Heart right ventricle (tissue), 16 donors: ENCODE measurements at regions not wholly inside any gene's neighbourhood (a gene's known extent, or its start where the extent isn't known, plus 50 kb on each side); places are given as distances from the start of the nearest gene placed in this dataset.
A peak's percentile ranks its signal among the peaks of the same experiment; 100 is the strongest.

ENCODE experiments used
- ATAC-seq, 8 donors: fragments of 200-7000 bp; cut with Tn5 transposase; one replicate each; pipeline ENCODE4 v1.9.1; 2020; ENCODE audit warnings: mild to moderate bottlenecking in 8 of 8, moderate library complexity in 8 of 8, moderate number of reproducible peaks in 1 of 8
- DNase-seq, 2 donors: peaks; one replicate each; pipeline ENCODE4 v3.0.0-alpha.2; 2020
- H3K27ac ChIP-seq, 10 donors: fragments of 200-600 bp; sonication (generic) in 2 of 10; one replicate each; pipeline versions ENCODE4 v1.5.0 to v1.8.0; 2020 to 2022; ENCODE audit warnings: mild to moderate bottlenecking in 3 of 10
- H3K27me3 ChIP-seq, 7 donors: fragments of 200-600 bp; one replicate each; pipeline ENCODE4 v1.8.0; 2021 to 2022; ENCODE audit warnings: mild to moderate bottlenecking in 2 of 7
- H3K36me3 ChIP-seq, 9 donors: fragments of 200-600 bp; sonication (generic) in 1 of 9; one replicate each; pipeline versions ENCODE4 v1.5.0 to v1.8.0; 2020 to 2022; ENCODE audit warnings: mild to moderate bottlenecking in 2 of 9
- H3K4me1 ChIP-seq, 9 donors: fragments of 200-600 bp; sonication (generic) in 1 of 9; one replicate each; pipeline versions ENCODE4 v1.5.0 to v1.8.0; 2020 to 2022; ENCODE audit warnings: mild to moderate bottlenecking in 4 of 9
- H3K4me3 ChIP-seq, 10 donors: fragments of 200-600 bp; sonication (generic) in 2 of 10; one replicate each; pipeline versions ENCODE4 v1.5.0 to v1.8.0; 2020 to 2022; ENCODE audit warnings: mild to moderate bottlenecking in 7 of 10, moderate library complexity in 2 of 10
- H3K9me3 ChIP-seq, 11 donors: fragments of 200-600 bp in 10 of 11; sonication (generic) in 2 of 11; one replicate each; pipeline versions ENCODE4 v1.5.0 to v1.8.0; 2013 to 2022; ENCODE audit warnings: mild to moderate bottlenecking in 2 of 11, control low read depth in 1 of 11, moderate library complexity in 1 of 11
- WGBS, 2 donors: extraction: QIAGEN DNeasy Blood & Tissue Kit; methylation state at CpG; one replicate each; pipeline ENCODE4 v1.1.7; 2013; ENCODE audit warnings: inconsistent platforms in 1 of 2; 5-methylcytosine and 5-hydroxymethylcytosine counted together
- intact Hi-C, 10 donors: fragments of 100-400 bp; cut with DNase I; formaldehyde crosslinking; loops; one replicate each; pipeline versions ENCODE4 v1.11.1 to v1.14.2; 2022
- TF ChIP-seq, protein P1 (sequence below), 9 donors: fragments of 200-600 bp; sonication (generic) in 2 of 9; IDR thresholded peaks; one replicate each; pipeline versions ENCODE4 v1.5.0 to v1.8.0; 2021 to 2022; ENCODE audit warnings: antibody characterized with exemption in 9 of 9, mild to moderate bottlenecking in 5 of 9, moderate library complexity in 1 of 9
- donor health status: Arrhythmogenic right ventricular cardiomyopathy.
- donor health status: ischemic (EF 13 %, LVEDD 7.1; RV severe dilation, severe dysfunction).
- donor health status: healthy with polysubstance abuse.
- donor health status: DM: no; HTN: yes; CAD: no.
- donor health status: DM: no; HTN: no; CAD: no.
- donor health status: ischemic (EF 25% LVEDD 6.9; RV normal size, moderate dysfunction).
- donor health status: ischemic (EF 25% LVEDD 5.7; RV mildly dilated, moderate dysfunction).
- donor health status: healthy.
- donor health status: DM: yes; HTN: yes; CAD: no.
- donor health status: Ischemic cardiomyopathy.
- donor health status: ischemic (EF 35%, LVEDD 5.7; RV mildly dilated, moderate dysfunction).
- donor health status: nonischemic (EF 11% LVEDD 7.7; RV severe dilation, severe dysfunction).
- donor health status: DM: yes; HTN: yes; CAD: no.
- donor health status: PGD.
- donor health status: ischemic (EF 29% LVEDD 5.4; RV normal size, mild dysfunction).
- donor health status: nonischemic (EF 23%, LVEDD 6.1; RV moderate dilation, normal function).

DNA sequence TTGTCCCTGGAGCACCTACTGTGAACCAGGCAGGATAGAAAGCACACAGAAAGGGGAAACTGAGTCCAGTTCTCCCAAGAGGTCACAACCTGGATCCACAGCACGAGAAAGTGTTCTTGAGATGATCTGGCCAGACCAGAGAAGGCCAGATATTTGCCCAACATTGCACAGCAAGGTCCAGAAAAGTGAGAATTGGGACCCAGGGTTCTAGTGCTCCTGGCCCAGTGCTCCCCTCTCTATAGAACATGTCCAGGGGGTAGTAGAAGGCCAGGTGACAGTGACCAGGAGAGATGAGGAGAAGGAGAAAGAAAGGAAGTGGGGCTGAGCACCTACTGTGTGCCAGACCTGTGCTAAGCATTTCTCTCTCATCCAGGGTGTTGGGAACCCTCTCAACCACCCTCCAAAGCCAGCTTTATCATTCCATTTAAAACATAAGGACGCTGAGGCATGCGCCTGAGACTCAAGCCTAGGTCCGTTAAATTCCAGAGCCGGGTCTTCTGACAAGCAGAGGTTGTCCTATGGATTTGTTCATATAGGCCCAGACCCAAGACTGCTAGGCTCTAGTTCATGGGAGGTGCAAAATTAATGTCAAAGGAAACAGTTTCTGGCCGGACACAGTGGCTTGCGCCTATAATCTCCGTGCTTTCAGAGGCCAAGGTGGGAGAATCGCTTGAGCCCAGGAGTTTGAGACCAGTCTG is 128.7 kb downstream of the MN1 start:
- WGBS, 2 donors = 94% methylated on average over 9 of the region's 9 CpGs
- DNase-seq (no peak), ATAC-seq (no peak)
- Histone ChIP-seq H3K27me3 (no peaks in the 10 kb centered on the region), H3K4me1 (peaks cover 21 to 46% (median 36%) of the 10 kb centered on the region in 9 donors), H3K9me3 (peaks cover 0 to 9% (median 0%) of the 10 kb centered on the region in 11 donors), H3K4me3 (no peak overlapping the region), H3K27ac (peak overlapping the region in 2 of 10 donors; percentile 24 to 71), H3K36me3 (no peaks in the 10 kb centered on the region)
- intact Hi-C loops = loop anchor here in 2 of 10 donors (5.0 kb wide), 1 partner anchor 44 kb away; no protein-coding TSS in a partner anchor
- TF ChIP-seq, protein P1, sequence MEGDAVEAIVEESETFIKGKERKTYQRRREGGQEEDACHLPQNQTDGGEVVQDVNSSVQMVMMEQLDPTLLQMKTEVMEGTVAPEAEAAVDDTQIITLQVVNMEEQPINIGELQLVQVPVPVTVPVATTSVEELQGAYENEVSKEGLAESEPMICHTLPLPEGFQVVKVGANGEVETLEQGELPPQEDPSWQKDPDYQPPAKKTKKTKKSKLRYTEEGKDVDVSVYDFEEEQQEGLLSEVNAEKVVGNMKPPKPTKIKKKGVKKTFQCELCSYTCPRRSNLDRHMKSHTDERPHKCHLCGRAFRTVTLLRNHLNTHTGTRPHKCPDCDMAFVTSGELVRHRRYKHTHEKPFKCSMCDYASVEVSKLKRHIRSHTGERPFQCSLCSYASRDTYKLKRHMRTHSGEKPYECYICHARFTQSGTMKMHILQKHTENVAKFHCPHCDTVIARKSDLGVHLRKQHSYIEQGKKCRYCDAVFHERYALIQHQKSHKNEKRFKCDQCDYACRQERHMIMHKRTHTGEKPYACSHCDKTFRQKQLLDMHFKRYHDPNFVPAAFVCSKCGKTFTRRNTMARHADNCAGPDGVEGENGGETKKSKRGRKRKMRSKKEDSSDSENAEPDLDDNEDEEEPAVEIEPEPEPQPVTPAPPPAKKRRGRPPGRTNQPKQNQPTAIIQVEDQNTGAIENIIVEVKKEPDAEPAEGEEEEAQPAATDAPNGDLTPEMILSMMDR (IDR thresholded peaks at IDR 0.05) = no peak

DNA sequence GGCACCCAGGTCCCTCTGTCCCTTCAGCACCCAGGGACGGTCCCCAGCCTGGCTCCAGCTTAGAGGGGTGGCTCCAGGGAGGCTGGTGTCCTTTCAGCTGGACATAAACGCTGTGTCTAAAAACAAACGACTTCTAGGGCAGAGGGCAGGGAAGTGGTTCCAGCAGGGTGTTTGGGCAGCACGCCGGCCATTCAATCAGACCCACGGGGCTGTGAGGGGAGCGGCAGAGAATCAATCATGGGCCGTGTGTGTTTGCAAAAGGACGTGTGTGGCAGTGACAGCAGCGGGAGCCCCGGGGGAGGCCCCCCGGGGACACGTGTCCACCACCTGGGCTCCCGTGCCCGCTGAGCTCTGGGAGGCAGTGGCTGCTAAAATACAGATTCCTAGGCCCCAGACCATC is 127.7 kb downstream of the MN1 start:
- Histone ChIP-seq H3K27ac (peak overlapping the region in 7 of 10 donors; percentile 18 to 71 (median 28)), H3K9me3 (peaks cover 0 to 9% (median 0%) of the 10 kb centered on the region in 11 donors), H3K27me3 (no peaks in the 10 kb centered on the region), H3K4me1 (peaks cover 21 to 40% (median 35%) of the 10 kb centered on the region in 9 donors), H3K36me3 (no peaks in the 10 kb centered on the region), H3K4me3 (no peak overlapping the region)
- ATAC-seq = no peak
- intact Hi-C loops = loop anchor here in 2 of 10 donors (5.0 kb wide), 1 partner anchor 43 kb away; no protein-coding TSS in a partner anchor
- TF ChIP-seq, protein P1 (IDR thresholded peaks at IDR 0.05) = no peak
- WGBS, 2 donors = 43 to 52% methylated on average over 15 of the region's 15 CpGs
- no peak for DNase-seq

GRCh38 chr22:27674261-27674923 is 127.2 kb downstream of the MN1 start:
- Histone ChIP-seq H3K36me3 (no peaks in the 10 kb centered on the region), H3K9me3 (peaks cover 0 to 9% (median 0%) of the 10 kb centered on the region in 11 donors), H3K4me1 (peaks cover 21 to 34% (median 30%) of the 10 kb centered on the region in 9 donors), H3K27ac (peak overlapping the region in 4 of 10 donors; percentile 18 to 71 (median 22)), H3K4me3 (no peak overlapping the region), H3K27me3 (no peaks in the 10 kb centered on the region)
- ATAC-seq (no peak), DNase-seq (no peak)
- intact Hi-C loops = loop anchor here in 2 of 10 donors (5.0 kb wide), 1 partner anchor 43 kb away; no protein-coding TSS in a partner anchor
- TF ChIP-seq, protein P1 (IDR thresholded peaks at IDR 0.05) = no peak
- WGBS, 2 donors = 59% methylated on average over 4 of the region's 4 CpGs

DNA sequence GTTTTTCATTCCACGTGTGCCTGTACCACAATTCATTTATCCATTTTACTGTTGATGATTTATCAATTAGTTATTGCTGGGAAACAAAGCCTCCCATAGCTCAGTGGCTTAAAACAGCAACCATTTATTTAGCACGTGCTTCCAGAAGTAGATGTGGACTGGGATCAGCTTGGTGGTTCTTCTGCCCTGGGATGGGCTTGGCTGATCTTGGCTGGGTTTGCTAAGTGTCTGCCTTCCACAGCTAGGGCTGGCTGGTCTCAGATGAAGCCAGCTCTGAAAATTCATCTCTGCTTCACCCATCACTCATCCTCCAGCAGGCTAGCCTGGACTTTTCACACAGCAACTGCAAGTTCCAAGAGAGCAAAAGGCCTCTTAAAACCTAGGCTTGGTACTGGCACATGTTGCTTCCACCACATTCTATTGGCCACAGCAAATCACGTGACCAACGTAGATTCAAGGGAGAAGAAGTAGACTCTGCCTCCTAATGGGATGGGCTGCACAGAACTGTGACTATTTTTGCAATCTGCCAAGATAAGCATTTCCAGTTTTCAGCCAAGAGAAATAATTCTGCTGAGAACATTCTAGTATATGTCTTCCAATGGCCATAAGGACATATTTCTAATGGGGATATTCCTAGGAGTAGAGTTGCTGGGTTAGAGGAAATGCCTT is 124.9 kb downstream of the MN1 start:
- intact Hi-C loops = no loop called here
- TF ChIP-seq, protein P1 (IDR thresholded peaks at IDR 0.05) = no peak
- no peak for ATAC-seq

More for the DNA sequence above, 124.9 kb downstream of the MN1 start:
- no peak overlapping the region for H3K4me3 ChIP-seq
- H3K4me1 ChIP-seq = peaks cover 3 to 12% (median 10%) of the 10 kb centered on the region in 9 donors
- H3K36me3 ChIP-seq = no peaks in the 10 kb centered on the region
- no peak for DNase-seq
- H3K27me3 ChIP-seq = no peaks in the 10 kb centered on the region
- no peak overlapping the region for H3K27ac ChIP-seq
- H3K9me3 ChIP-seq = peaks cover 0 to 9% (median 0%) of the 10 kb centered on the region in 11 donors
- 77 to 86% methylated on average over 4 of the region's 4 CpGs for WGBS, 2 donors
